GM19467 (cell line): ENCODE measurements at regions not wholly inside any gene's neighbourhood (a gene's known extent, or its start where the extent isn't known, plus 50 kb on each side); places are given as distances from the start of the nearest gene placed in this dataset.

Source experiments
- ATAC-seq: cut with Tn5 transposase; IDR thresholded peaks from one replicate; pipeline ENCODE4 v1.9.1; 2021; ENCODE audit warnings: mild to moderate bottlenecking, moderate library complexity; ENCODE audit not compliant: unreplicated experiment

DNA sequence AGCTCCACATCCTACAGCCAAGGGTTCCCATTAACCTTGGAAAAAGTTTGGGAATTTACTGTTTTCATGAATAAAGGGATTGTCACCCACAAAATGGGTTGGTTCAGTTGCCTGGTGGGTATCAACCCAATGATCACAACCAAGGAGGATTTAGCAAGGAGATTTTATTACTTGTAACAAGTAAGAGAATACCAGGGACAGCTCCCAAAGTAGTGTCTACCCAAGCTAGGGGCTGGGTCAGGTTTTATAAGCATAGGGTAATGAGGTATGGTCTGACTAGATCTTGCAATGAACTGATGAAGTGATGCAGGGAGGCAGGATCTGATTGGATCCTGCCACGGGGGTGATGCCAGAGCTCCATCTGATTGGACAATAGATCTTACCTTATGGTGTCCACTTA, 681.8 kb downstream of the SLC4A3 start:
- ATAC-seq, result no peak

DNA sequence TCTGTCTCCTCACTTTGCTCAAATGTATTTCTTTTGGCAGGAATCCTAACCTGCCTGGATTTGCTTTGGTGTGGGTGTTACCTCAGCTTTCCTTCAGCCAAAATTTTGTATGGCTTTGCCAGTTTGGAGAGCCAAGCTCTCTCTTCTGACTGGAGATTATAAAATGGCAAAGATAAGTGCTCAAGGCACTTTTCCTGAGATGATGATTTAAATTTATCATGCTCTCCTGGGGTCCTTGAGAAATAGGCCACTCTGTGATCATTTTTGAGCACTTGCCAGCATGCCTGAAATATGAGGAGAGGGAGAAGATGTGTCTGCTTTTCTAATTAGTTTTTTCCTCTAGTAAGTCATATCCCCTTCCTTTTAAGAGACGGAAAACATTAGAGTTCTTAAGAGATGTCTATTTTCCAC, 683.0 kb downstream of the SLC4A3 start:
- no peak for ATAC-seq

DNA sequence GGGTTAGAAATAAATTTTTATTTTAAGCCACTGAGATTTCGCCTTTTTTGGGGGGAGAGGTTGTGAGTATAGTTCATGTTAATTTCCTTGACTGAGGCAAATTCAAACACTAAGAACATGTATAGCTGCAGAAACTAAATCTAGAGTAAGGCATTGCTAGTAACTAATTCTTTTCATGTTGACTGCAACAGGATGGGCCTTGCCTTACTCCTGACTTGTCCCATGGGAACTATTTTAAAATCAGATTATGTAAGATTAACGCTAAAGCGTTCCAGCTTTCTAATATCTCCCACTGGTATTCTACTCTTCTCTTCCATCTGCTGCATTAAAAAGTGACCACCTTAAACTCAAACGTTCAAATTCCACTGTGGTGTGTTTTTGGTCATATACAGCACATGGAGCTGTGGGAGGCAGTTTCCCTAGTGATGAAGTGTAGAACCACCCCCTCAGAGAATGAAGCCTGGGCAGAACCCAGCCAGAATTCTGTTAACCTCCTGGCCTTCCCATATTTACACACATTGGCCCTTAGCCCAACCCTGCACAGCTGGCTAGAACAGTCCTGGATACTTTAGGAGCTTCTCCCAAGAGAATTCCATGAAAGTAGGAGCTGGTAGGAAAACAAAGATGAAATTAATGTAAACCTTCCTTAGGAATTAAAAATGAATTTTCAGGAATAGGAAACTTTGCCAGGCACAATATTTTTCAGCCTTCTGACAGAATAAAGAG, 687.8 kb downstream of the SLC4A3 start:
- no peak for ATAC-seq

DNA sequence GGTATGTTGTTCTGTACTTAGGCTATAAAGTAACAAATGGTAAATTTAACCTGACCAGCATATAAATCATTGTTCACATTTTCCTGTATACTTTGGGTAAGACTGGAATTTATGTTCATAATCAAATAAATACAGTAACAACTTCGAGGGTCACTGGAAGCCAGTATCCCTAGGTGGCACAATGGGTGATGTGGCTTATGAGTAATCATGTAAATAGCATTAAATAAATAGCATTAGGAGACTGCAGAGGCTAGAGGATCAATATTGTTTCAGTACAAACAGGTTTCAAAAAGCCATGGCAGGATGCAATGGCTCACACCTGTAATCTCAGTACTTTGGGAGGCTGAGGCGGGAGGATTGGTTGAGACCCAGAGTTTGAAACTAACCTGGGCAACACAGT, 690.6 kb downstream of the SLC4A3 start:
- ATAC-seq, result no peak

DNA sequence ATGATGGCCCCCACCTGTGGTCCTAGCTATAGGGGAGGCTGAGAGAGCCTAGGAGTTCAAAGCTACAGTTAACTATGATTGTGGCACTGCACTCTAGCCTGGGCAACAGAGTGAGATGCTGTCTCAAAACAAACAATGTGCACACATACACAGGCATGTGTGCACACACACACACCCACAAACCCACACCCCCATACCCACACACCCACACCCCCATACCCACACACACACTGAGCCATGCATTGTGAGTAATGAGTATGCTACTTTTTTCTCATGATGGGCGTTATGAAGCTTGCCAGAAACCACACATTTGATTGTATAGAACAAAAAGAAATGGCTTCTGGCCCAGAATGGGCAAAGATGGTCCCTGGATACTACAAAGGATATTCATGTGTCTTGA, 691.1 kb downstream of the SLC4A3 start:
- ATAC-seq, result no peak

DNA sequence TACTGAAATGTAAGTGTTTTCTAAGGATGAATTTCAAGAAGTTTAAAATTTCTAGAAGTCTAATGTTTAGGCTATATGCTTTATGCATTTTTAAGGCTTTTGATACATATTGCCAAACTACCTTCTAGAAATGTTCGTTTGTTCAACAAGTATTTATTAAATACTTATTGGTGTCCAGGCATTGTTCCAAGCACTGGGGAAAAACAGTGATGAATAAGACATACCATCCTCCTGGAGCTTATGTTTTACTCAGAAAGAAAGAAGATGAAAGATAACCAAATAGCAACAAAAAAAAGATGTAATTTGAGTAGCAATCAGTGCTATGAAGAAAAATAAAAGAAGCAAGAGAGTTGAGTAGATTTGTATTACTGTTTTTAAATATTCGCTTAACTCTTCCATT, 692.9 kb downstream of the SLC4A3 start:
- ATAC-seq, result no peak

DNA sequence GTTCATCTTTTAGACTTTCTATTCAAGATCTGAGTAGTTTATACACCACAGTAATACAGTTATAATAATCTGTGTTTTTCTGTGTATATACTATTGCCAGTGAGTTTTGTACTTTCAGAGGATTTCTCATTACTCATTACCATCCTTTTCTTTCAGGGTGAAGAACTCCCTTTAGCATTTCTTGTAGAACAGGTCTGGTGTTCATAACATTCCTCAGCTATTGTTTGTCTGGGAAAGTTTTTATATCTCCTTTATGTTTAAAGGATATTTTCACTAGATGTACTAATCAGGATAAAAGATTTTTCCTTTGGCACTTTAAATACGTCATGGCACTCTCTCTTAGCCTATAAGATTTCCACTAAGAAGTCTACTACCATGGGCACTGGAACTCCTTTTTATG, 705.5 kb downstream of the SLC4A3 start:
- ATAC-seq, result no peak

DNA sequence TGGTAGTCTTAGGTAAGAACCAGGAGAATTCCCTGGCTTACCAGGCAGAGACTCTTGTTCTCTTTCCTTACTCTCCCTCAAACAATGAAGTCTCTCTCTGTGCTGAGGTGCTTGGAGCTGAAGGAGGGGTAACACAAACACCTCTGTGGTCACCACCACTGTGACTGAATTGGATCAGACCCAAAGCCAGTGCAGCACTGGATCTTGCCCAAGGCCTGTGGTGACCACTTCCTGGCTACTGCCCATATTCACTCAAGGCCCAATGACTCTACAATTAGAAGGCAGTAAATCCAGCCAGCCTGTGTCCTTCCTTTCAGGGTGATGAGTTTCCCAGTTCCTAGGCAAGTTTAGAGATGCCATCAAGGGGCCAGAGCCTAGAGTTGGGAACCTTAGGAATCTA, 706.8 kb downstream of the SLC4A3 start:
- no peak for ATAC-seq

DNA sequence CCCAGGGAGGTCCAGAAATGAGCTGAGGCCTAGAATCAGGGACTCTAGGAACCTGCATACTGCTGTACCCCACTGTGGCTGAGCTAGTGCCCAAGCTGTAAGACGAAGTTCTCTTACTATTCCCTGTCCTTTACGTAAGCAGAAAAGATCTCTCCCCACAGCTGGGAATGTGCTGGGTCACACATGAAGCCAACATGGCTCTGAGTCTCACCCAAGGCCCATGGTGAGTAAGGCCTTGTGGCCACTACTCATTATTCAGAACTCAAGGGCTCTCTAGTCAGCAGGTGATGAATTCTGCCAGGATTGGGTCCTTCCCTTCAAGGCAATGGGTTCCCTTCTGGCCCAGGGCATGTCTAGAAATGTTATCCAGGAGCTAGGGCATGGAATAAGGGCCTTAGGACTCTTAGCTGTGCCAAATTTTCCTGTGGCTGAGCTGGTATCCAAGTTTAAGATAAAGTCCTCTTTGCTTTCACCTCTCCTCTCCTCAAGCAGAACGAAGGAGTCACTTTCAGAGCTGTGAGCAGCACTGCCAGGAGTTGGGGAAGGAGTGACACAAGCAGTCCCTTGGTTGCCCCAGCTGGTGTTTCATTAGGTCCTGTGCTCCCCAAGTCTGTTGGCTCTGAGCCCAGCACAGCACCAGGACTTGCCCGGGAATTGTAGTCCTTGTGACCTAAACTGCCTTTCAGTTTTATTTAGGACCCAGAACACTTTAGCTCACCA, 707.6 kb downstream of the SLC4A3 start:
- no peak for ATAC-seq

DNA sequence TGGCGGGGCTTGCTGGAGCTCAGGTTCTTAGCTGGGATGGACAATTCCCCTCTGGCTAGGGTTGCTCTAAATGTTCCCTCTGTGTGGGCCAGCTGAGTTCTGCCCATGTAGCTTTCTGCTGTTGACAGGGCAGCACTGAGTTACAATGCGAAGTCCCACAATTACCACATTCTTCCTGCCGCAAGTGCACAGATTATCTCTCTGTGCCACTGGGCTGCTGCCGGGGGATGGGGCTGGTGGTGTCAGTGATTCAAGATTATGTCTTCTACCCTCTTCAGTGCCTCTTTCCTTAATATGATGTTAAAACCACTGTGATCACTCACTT, 708.1 kb downstream of the SLC4A3 start:
- ATAC-seq, result no peak

DNA sequence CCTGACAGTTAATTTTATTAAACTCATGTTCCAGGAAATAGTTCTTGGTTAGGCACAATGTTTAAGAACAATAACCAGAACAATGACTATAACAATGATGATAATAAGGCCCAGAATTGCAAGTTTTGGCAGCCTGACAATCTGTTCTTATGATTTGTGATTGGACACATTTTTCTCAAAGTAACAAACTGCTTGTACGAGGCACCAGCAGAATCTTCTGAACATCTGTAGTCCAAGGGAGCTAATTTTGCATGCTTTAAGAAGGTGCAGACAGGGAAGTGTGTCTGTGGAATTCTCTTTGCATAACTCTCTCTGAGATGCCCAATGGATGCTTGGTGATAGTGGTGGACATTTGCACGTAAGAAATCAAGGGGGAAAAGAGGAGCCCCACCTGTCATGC, 709.3 kb downstream of the SLC4A3 start:
- ATAC-seq, result no peak

DNA sequence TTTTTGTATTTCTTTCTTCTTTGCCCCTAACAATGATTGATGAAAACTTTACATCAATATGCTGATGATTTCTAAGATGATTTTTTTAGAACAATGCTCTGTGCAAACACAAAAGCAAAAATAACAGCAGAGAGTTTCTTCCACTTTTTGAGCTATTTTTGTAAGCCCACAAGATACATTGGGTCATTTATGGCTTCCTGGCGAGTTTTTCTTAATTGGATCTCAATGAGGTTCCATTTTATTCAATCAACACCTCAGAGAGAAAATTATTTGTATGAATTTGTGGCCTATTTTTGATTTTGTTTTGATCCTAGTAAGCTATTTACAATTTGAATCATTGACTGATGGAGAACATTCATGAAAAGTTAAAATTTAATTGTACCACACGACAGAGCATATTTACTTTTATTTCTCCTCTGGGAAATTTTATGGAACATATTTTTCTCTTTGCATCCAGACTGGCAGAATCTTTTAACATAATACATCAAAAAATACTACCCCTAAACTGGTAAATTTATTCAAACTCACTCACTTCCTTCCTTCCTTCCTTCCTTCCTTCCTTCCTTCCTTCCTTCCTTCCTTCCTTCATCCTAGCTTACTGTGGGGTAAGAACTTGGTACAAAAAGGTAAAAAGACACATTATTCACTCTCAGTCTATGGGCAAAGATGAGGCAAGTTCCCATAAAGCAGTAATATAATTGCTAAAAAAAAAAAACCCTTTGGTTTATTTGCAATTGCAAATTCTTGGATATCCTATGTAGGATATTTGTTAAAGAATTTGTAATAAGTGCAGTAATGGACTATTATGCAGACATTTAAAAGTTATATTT, 710.4 kb downstream of the SLC4A3 start:
- no peak for ATAC-seq

DNA sequence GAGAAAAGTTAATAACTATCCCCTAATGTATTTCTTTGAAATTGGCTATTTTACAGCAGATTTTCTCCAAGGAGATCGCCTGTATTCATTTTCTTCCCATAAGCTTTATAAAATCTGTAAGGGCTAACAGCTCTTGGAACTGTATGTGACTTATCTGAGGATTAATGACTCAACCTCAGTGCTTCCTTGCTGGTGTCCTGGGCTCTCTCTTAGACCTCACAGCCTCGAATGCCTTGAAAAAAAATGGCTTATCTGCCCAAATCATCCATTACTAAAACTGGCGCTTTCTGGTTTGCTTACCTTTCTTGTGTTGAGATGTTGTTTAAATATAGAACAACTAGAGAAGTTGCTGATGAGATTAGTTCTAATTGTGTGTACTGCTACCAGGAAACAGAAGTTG, 713.6 kb downstream of the SLC4A3 start:
- ATAC-seq, result no peak

DNA sequence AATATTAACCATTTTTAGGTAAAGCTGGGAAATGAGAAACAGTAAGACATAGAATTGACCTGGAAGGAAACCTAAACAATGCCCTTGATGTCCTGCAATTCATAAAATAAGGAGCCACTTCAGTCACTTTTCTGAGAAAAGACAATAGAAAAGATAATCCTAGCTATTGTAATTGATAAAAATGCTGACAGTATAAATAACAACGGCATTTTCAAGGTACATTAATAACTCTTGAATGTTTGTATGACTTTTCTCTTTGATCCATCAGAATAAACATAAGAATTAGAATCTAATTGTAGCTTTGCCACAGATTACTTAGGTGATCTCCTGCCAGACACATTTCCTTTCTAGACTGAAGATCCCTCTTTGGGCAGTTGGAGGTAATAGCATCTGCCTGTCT, 719.5 kb downstream of the SLC4A3 start:
- ATAC-seq, result no peak

DNA sequence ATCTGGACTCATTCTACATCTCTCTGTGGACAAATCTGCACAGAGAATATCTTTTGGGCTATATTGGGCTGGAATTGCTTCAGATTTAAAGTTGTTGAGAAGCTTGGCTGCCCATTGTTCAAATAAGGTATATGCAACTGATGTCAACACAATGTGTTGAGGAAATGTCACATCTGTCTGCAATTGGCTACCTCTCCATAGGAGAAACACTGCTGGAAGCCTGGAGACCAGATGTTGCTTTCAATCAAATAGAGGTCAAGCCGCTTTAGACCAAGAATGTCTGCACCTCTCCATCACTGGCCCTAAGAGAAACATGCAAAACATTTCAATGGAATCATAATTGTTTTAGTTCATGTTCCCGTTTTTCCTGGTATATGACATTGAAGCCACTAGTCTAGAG, 720.2 kb downstream of the SLC4A3 start:
- ATAC-seq, result no peak

DNA sequence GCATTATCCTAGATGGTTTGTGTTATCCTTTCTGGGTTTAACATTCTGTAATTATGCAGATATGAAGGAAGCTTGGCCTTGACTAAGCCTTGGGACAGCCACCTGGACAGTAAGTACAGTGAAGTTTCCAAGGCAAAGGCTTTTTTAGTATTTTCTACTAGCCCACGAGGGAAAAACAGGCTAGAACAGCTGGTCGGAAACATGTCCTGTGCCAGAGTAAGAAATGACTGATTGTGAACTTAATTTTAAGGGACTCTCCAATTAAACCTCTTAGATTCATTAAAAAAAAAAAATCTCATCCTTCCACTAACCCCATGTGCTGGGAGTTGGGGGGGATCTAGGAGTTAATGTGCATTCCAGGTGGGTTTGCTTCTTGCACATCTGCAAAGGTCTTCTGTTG, 720.8 kb downstream of the SLC4A3 start:
- ATAC-seq, result no peak

DNA sequence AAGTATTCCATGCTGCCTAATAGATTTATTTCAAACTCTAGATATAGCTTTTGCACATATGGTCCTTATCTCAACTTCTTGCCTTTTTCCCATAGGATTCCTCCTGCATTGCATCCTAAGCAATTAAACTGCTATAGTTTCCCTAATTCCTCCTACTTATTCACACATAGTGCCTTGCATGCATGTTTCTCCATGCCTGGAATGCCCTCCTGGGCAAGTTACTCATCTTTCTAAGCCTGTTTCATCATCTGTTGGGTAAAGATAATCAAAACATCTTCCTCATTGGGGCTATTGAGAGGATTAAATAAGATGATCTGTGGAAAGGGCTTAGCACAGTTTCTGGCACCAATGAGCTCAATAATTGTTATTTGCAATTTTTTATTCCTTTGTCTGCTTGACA, 726.5 kb downstream of the SLC4A3 start:
- no peak for ATAC-seq

DNA sequence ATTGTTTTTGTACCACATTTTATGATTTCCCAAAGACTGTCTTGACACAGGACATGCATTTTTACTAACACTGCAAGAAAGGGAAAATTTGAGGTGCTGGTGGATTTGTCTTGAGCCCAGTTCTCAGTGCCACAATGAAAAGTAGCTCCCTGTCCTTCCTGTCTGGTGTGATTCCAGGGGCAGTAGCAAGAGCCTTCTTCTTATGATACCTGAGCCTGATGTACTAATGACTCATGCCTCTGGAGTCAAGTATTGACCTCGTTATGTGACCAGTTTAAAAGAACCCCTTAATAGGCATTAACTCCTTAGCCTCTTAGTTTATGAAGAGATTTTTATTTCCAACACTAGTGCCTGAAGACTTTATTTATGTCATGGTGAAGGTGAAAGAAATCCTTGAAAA, 728.6 kb downstream of the SLC4A3 start:
- no peak for ATAC-seq

DNA sequence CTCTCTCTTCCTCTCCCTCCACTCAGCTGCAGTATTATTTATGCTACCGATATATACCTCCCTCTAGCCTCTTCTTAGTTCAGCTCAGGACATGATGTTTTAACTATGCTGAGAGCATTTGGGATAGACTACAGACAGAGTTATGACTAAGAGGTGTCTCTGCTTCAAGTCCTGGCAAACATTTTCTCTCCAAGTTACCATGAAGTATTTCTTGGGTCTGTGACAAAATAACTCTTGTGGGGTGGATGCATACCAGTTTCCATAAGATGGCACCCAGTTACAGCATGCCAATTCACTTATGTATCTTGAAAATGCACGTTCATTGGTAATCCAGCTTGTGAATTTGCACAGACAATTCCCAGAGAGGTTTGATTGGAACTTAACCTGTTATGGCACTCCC, 737.6 kb downstream of the SLC4A3 start:
- no peak for ATAC-seq

DNA sequence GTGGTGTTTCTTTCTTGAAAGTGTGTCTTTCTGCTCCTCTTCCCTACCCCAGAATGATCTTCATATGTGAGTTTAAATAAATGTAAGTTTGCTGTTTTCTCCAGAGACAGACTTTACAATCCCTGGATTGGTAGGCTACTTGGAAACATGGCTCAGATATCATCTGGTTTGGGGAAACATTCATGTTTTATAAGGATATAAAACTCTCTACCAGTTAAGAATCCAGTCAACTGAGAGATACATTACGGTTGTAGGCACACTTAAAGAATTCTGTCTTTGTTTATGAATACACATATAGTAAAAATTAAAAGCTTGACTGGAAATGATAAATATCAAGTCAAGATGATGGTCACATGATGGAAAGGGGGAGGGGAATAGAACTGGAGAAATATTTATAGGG, 739.3 kb downstream of the SLC4A3 start:
- no peak for ATAC-seq

DNA sequence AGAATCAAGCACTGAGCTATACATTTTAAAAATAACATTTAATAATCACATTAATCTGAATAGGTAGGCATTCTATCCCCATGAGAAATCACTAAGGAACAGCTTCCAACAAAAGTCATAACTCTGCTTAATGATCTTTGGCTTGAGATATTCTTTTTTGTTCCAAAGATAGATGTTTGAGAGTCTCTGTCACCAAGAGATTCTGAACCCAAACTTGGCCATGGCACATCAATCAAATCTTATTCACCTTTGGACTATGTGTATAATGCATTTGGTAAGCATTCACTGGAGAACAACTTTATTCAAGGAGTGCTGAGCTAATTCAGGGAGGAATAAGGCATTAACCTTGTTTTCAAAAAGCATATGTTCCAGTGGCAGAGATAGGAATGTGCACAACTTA, 743.3 kb downstream of the SLC4A3 start:
- ATAC-seq, result no peak

DNA sequence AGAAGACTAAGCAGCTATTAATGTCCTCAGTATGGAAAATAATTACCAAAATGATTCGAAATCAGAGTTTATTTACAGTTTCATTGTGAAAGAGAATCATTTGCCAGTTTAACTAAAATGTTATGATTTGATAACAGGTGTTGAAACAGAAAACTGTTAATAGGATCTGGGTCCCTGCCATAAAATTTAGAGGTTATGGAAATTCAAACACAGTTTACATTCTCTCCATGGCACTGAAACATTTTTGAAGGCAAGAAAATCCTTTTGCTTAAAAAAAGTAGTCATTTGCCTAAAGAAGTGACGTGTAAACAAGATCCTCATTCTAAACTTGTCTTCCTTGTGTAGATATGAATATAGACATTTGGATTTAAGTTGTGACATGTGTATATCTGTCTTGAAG, 743.8 kb downstream of the SLC4A3 start:
- ATAC-seq, result no peak
